Caco-2 (cell line): ENCODE measurements at regions not wholly inside any gene's neighbourhood (a gene's known extent, or its start where the extent isn't known, plus 50 kb on each side); places are given as distances from the start of the nearest gene placed in this dataset.

Experiments
- BruUV-seq: library from RNA; stranded (reverse); fragments of 400-500 nt; replicated peaks from 2 replicates; lab custom pipeline; 2021; lab: Mats Ljungman, UMichigan
- CTCF ChIA-PET: fragments of 300-600 bp; sonication (Branson Sonifier 250); formaldehyde crosslinking; loops from one replicate; lab custom pipeline; 2022; ENCODE audit warnings: antibody characterized with exemption; lab: Charles Lee
- POLR2A ChIA-PET: fragments of 300-600 bp; sonication (Branson Sonifier 250); formaldehyde crosslinking; loops from one replicate; lab custom pipeline; 2022; ENCODE audit warnings: antibody characterized with exemption; lab: Charles Lee
- DNase-seq, 2 experiments: peaks; one replicate each; pipeline versions ENCODE4 v3.0.0 to v3.0.0-alpha.2; 2020 to 2022
- H3K27me3 ChIP-seq: replicated peaks from 2 replicates; pipeline ENCODE4 v1.6.0; 2011; ENCODE audit warnings: low read length; ENCODE audit not compliant: control insufficient read depth, insufficient read depth
- H3K36me3 ChIP-seq: 2 replicates; pipeline ENCODE4 v1.5.1; 2011; ENCODE audit warnings: low read length; ENCODE audit not compliant: control insufficient read depth, insufficient read depth
- H3K4me1 ChIP-seq: fragments of 250-450 bp; sonication (Bioruptor Pico); 2 replicates; pipeline ENCODE4 v1.5.1; 2020; ENCODE audit warnings: mild to moderate bottlenecking
- H3K4me3 ChIP-seq: 2 replicates; pipeline ENCODE4 v1.5.1; 2011; ENCODE audit warnings: low read depth, mild to moderate bottlenecking, control low read depth, low read length
- H3K9me3 ChIP-seq: fragments of 250-450 bp; sonication (Bioruptor Pico); 2 replicates; pipeline ENCODE4 v1.5.1; 2020; ENCODE audit warnings: mild to moderate bottlenecking, moderate library complexity
- H3K27ac Mint-ChIP-seq: one replicate; pipeline ENCODE4 v1.8.0; 2022; ENCODE audit warnings: mixed read lengths; ENCODE audit not compliant: unreplicated experiment
- H3K27me3 Mint-ChIP-seq: one replicate; pipeline ENCODE4 v1.8.0; 2022; ENCODE audit warnings: mixed read lengths; ENCODE audit not compliant: insufficient read depth, unreplicated experiment
- H3K36me3 Mint-ChIP-seq: one replicate; pipeline ENCODE4 v1.8.0; 2022; ENCODE audit warnings: mild to moderate bottlenecking, mixed read lengths; ENCODE audit not compliant: insufficient read depth, unreplicated experiment
- H3K4me1 Mint-ChIP-seq: one replicate; pipeline ENCODE4 v1.8.0; 2022; ENCODE audit warnings: low read depth, mixed read lengths; ENCODE audit not compliant: unreplicated experiment
- H3K4me3 Mint-ChIP-seq: one replicate; pipeline ENCODE4 v1.8.0; 2022; ENCODE audit warnings: mild to moderate bottlenecking, moderate library complexity, mixed read lengths; ENCODE audit not compliant: unreplicated experiment
- H3K9me3 Mint-ChIP-seq: one replicate; pipeline ENCODE4 v1.8.0; 2022; ENCODE audit warnings: mixed read lengths; ENCODE audit not compliant: unreplicated experiment
- intact Hi-C: fragments of 100-400 bp; cut with micrococcal nuclease; formaldehyde crosslinking; loops from one replicate; pipeline ENCODE4 v1.10.0; 2022; ENCODE audit not compliant: unreplicated experiment
- TF ChIP-seq, protein P1 (sequence below), 2 experiments: fragments of 200-600 bp in 1 of 2; IDR thresholded peaks; 1 replicate in 1 of 2; 2 replicates in 1 of 2; pipeline versions ENCODE4 v1.5.1 to v1.8.0; 2011 to 2022; ENCODE audit warnings: antibody characterized with exemption in 1 of 2, control low read depth in 1 of 2, inconsistent platforms in 1 of 2, low read depth in 1 of 2, low read length in 1 of 2, mild to moderate bottlenecking in 1 of 2, moderate library complexity in 1 of 2; ENCODE audit not compliant: insufficient read depth in 1 of 2, severe bottlenecking in 1 of 2, unreplicated experiment in 1 of 2

DNA sequence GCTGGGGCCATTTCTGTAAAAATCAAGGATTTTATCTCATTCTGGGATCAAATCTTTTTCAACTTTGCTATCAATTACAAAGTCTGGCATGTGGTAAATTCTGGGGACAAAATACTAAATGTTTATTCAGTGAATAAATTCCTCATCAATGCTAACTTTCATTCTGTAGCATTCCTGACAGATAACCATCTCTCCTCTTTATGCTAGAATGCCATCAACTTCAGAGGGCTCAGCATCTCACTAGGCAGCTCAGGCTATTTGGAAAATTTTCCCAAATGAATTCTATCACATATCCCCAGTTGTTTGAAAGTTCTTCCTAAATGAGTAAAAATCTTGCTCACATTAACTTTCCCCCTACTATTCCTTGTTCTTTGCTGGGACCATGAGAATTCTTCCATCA lies 163.0 kb upstream of the DAB1 start:
- H3K36me3 Mint-ChIP-seq = no peaks in the 10 kb centered on the region
- no TSS peak for BruUV-seq
- intact Hi-C loops = no loop called here
- DNase-seq = no peak
- H3K9me3 Mint-ChIP-seq = no peaks in the 10 kb centered on the region
- Histone ChIP-seq H3K4me1 (no peaks in the 10 kb centered on the region), H3K4me3 (no peak overlapping the region), H3K36me3 (no peaks in the 10 kb centered on the region), H3K27me3 (no peaks in the 10 kb centered on the region), H3K9me3 (no peaks in the 10 kb centered on the region)
- no peak overlapping the region for H3K4me3 Mint-ChIP-seq
- peaks cover 6% of the 10 kb centered on the region for H3K4me1 Mint-ChIP-seq
- H3K27ac Mint-ChIP-seq = no peak overlapping the region
- TF ChIP-seq, protein P1, sequence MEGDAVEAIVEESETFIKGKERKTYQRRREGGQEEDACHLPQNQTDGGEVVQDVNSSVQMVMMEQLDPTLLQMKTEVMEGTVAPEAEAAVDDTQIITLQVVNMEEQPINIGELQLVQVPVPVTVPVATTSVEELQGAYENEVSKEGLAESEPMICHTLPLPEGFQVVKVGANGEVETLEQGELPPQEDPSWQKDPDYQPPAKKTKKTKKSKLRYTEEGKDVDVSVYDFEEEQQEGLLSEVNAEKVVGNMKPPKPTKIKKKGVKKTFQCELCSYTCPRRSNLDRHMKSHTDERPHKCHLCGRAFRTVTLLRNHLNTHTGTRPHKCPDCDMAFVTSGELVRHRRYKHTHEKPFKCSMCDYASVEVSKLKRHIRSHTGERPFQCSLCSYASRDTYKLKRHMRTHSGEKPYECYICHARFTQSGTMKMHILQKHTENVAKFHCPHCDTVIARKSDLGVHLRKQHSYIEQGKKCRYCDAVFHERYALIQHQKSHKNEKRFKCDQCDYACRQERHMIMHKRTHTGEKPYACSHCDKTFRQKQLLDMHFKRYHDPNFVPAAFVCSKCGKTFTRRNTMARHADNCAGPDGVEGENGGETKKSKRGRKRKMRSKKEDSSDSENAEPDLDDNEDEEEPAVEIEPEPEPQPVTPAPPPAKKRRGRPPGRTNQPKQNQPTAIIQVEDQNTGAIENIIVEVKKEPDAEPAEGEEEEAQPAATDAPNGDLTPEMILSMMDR (IDR thresholded peaks at IDR 0.05; ENCODE audit: insufficient read depth in 1 of 2, low read depth in 1 of 2, low read length in 1 of 2, severe bottlenecking in 1 of 2, unreplicated experiment in 1 of 2) = no peak
- ChIA-PET POLR2A (no interaction called here), CTCF (no interaction called here)
- H3K27me3 Mint-ChIP-seq = no peaks in the 10 kb centered on the region

DNA sequence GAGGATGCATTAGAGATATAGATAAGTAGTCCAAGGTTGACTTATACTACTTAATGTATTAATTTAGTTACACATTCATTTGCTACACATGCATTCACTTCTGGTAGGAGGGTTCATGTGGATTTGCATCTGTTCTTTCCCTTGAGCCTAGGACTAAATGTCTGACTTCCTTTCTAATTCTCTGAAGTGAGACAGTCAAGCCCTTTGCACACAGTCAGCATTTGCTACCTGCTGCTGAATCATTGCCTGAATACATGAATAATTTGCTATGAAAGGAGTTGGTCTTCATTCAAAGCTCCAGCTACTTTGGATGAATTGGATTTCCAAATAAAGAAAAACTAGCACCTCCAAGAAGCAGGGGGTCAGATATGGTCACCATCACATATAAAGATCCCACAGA lies 154.8 kb upstream of the DAB1 start:
- Mint-ChIP-seq H3K9me3 (no peaks in the 10 kb centered on the region), H3K27ac (no peak overlapping the region), H3K4me1 (no peaks in the 10 kb centered on the region), H3K4me3 (no peak overlapping the region), H3K36me3 (no peaks in the 10 kb centered on the region), H3K27me3 (no peaks in the 10 kb centered on the region)
- Histone ChIP-seq H3K4me3 (no peak overlapping the region), H3K9me3 (no peaks in the 10 kb centered on the region), H3K4me1 (no peaks in the 10 kb centered on the region), H3K36me3 (no peaks in the 10 kb centered on the region), H3K27me3 (no peaks in the 10 kb centered on the region)
- intact Hi-C loops = no loop called here
- POLR2A ChIA-PET = no interaction called here
- CTCF ChIA-PET = no interaction called here
- BruUV-seq = no TSS peak
- TF ChIP-seq, protein P1 (IDR thresholded peaks at IDR 0.05; ENCODE audit: insufficient read depth in 1 of 2, low read depth in 1 of 2, low read length in 1 of 2, severe bottlenecking in 1 of 2, unreplicated experiment in 1 of 2) = no peak
- no peak for DNase-seq

DNA sequence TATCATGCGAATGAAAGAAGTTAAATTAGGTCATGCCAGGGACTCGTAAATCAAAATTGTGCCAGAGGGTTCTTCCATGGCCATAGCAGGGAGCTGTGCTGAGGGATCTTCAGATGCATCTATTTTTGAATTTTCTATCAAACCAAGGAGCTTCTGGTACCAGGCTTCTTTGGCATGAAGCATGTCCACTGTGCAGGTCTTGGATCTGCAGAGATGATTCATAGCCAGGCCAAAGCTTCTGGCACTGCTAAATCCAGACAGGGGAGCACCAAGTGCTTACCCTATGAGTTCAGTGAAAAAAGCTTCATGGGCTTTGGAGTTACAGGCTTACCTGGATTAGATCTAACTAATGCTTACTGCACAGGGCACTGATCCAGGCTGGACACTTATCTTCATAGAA lies 154.2 kb upstream of the DAB1 start:
- Histone ChIP-seq H3K27me3 (no peaks in the 10 kb centered on the region), H3K36me3 (no peaks in the 10 kb centered on the region), H3K4me3 (no peak overlapping the region), H3K4me1 (no peaks in the 10 kb centered on the region), H3K9me3 (no peaks in the 10 kb centered on the region)
- H3K27me3 Mint-ChIP-seq = no peaks in the 10 kb centered on the region
- intact Hi-C loops = no loop called here
- no peak overlapping the region for H3K27ac Mint-ChIP-seq
- CTCF ChIA-PET = no interaction called here
- no TSS peak for BruUV-seq
- TF ChIP-seq, protein P1 (IDR thresholded peaks at IDR 0.05; ENCODE audit: insufficient read depth in 1 of 2, low read depth in 1 of 2, low read length in 1 of 2, severe bottlenecking in 1 of 2, unreplicated experiment in 1 of 2) = no peak
- H3K9me3 Mint-ChIP-seq = no peaks in the 10 kb centered on the region
- H3K4me3 Mint-ChIP-seq = no peak overlapping the region
- POLR2A ChIA-PET = no interaction called here
- no peak for DNase-seq
- H3K36me3 Mint-ChIP-seq = no peaks in the 10 kb centered on the region
- no peaks in the 10 kb centered on the region for H3K4me1 Mint-ChIP-seq
